IPS-20b (cell line): ENCODE measurements at regions not wholly inside any gene's neighbourhood (a gene's known extent, or its start where the extent isn't known, plus 50 kb on each side); places are given as distances from the start of the nearest gene placed in this dataset.
"Not testable (repeated sequence)": the region's sequence is repeated elsewhere in the genome, so short reads cannot be mapped to it uniquely, and the experiment has no call there.

Experiments
- H3K27ac ChIP-seq: one replicate; pipeline ENCODE4 v1.5.1; 2013; ENCODE audit warnings: low read length
- H3K27me3 ChIP-seq: 2 replicates; pipeline ENCODE4 v1.6.1; 2013; ENCODE audit warnings: mild to moderate bottlenecking, low read length, inconsistent platforms; ENCODE audit not compliant: insufficient read depth
- H3K36me3 ChIP-seq: 2 replicates; pipeline ENCODE4 v1.6.1; 2013; ENCODE audit warnings: low read depth, mild to moderate bottlenecking, inconsistent platforms, low read length, moderate library complexity; ENCODE audit not compliant: insufficient read depth
- H3K4me1 ChIP-seq: 2 replicates; pipeline ENCODE4 v1.6.1; 2013; ENCODE audit warnings: mild to moderate bottlenecking, control low read depth, inconsistent platforms, low read length, moderate library complexity; ENCODE audit not compliant: insufficient read depth
- H3K4me3 ChIP-seq: 2 replicates; pipeline ENCODE4 v1.5.1; 2013; ENCODE audit warnings: mild to moderate bottlenecking, low read length, inconsistent platforms
- H3K9ac ChIP-seq: 2 replicates; pipeline ENCODE4 v1.6.1; 2013; ENCODE audit warnings: low read depth, mild to moderate bottlenecking, inconsistent platforms, low read length, moderate library complexity
- H3K9me3 ChIP-seq: 2 replicates; pipeline ENCODE4 v1.6.1; 2013; ENCODE audit warnings: mild to moderate bottlenecking, low read depth, low read length, inconsistent platforms; ENCODE audit not compliant: insufficient read depth

- no peak overlapping the region for H3K27ac ChIP-seq
- H3K4me3 ChIP-seq, result no peak overlapping the region
- peaks cover 83% of the 10 kb centered on the region for H3K9me3 ChIP-seq
- no peaks in the 10 kb centered on the region for H3K4me1 ChIP-seq
- no peaks in the 10 kb centered on the region for H3K36me3 ChIP-seq
- H3K9ac ChIP-seq, result no peak overlapping the region
- no peaks in the 10 kb centered on the region for H3K27me3 ChIP-seq
These were observed 102.3 kb downstream of the ALG10 start for GRCh38 chr12:34124608-34125007.

GRCh38 chr12:34126239-34126641, 103.9 kb downstream of the ALG10 start:
- H3K9me3 ChIP-seq, result peaks cover 80% of the 10 kb centered on the region
- no peaks in the 10 kb centered on the region for H3K27me3 ChIP-seq
- no peak overlapping the region for H3K4me3 ChIP-seq
- no peaks in the 10 kb centered on the region for H3K36me3 ChIP-seq
- H3K9ac ChIP-seq, result no peak overlapping the region
- no peak overlapping the region for H3K27ac ChIP-seq
- H3K4me1 ChIP-seq, result no peaks in the 10 kb centered on the region

GRCh38 chr12:34126805-34127204, 104.5 kb downstream of the ALG10 start:
- Histone ChIP-seq H3K9ac (no peak overlapping the region), H3K27me3 (no peaks in the 10 kb centered on the region), H3K36me3 (no peaks in the 10 kb centered on the region), H3K4me3 (no peak overlapping the region), H3K4me1 (no peaks in the 10 kb centered on the region), H3K9me3 (peaks cover 80% of the 10 kb centered on the region), H3K27ac (no peak overlapping the region)

- H3K36me3 ChIP-seq, H3K27ac ChIP-seq, H3K4me1 ChIP-seq, H3K9ac ChIP-seq, H3K4me3 ChIP-seq, H3K27me3 ChIP-seq: not testable (repeated sequence)
- peaks cover 79% of the 10 kb centered on the region for H3K9me3 ChIP-seq
These were observed 105.1 kb downstream of the ALG10 start for GRCh38 chr12:34127379-34127778.

GRCh38 chr12:34142430-34142829, 120.1 kb downstream of the ALG10 start:
- no peaks in the 10 kb centered on the region for H3K27me3 ChIP-seq
- no peaks in the 10 kb centered on the region for H3K36me3 ChIP-seq
- no peak overlapping the region for H3K9ac ChIP-seq
- peaks cover 64% of the 10 kb centered on the region for H3K9me3 ChIP-seq
- H3K4me1 ChIP-seq, result no peaks in the 10 kb centered on the region
- no peak overlapping the region for H3K4me3 ChIP-seq
- H3K27ac ChIP-seq, result no peak overlapping the region

- Histone ChIP-seq H3K9me3 (peaks cover 94% of the 10 kb centered on the region), H3K9ac (no peak overlapping the region), H3K36me3 (no peaks in the 10 kb centered on the region), H3K27me3 (no peaks in the 10 kb centered on the region), H3K4me3 (no peak overlapping the region), H3K4me1 (no peaks in the 10 kb centered on the region), H3K27ac (no peak overlapping the region)
These were observed 128.7 kb downstream of the ALG10 start for GRCh38 chr12:34151019-34151418.

- Histone ChIP-seq H3K27me3 (no peaks in the 10 kb centered on the region), H3K4me3 (no peak overlapping the region), H3K4me1 (no peaks in the 10 kb centered on the region), H3K9me3 (peaks cover 95% of the 10 kb centered on the region), H3K9ac (no peak overlapping the region), H3K27ac (no peak overlapping the region), H3K36me3 (no peaks in the 10 kb centered on the region)
These were observed 141.1 kb downstream of the ALG10 start for GRCh38 chr12:34163443-34163842.

GRCh38 chr12:34166427-34167060, 144.2 kb downstream of the ALG10 start:
- H3K4me3 ChIP-seq, result no peak overlapping the region
- H3K4me1 ChIP-seq, result no peaks in the 10 kb centered on the region
- H3K9me3 ChIP-seq, result peaks cover 97% of the 10 kb centered on the region
- no peak overlapping the region for H3K27ac ChIP-seq
- no peaks in the 10 kb centered on the region for H3K27me3 ChIP-seq
- no peak overlapping the region for H3K9ac ChIP-seq
- no peaks in the 10 kb centered on the region for H3K36me3 ChIP-seq

GRCh38 chr12:34168507-34168906, 146.2 kb downstream of the ALG10 start:
- H3K9me3 ChIP-seq, result peaks cover 98% of the 10 kb centered on the region
- not testable (repeated sequence) for H3K27me3 ChIP-seq, H3K27ac ChIP-seq, H3K4me1 ChIP-seq, H3K4me3 ChIP-seq, H3K9ac ChIP-seq, H3K36me3 ChIP-seq

GRCh38 chr12:34186492-34186891, 164.2 kb downstream of the ALG10 start:
- peaks cover 95% of the 10 kb centered on the region for H3K9me3 ChIP-seq
- no peaks in the 10 kb centered on the region for H3K36me3 ChIP-seq
- H3K9ac ChIP-seq, result no peak overlapping the region
- no peak overlapping the region for H3K27ac ChIP-seq
- H3K4me3 ChIP-seq, result no peak overlapping the region; the same call in 1 of the 2 replicates
- H3K27me3 ChIP-seq, result no peaks in the 10 kb centered on the region
- no peaks in the 10 kb centered on the region for H3K4me1 ChIP-seq

GRCh38 chr12:34188974-34189373, 166.7 kb downstream of the ALG10 start:
- no peaks in the 10 kb centered on the region for H3K36me3 ChIP-seq
- H3K9ac ChIP-seq, result no peak overlapping the region
- H3K4me3 ChIP-seq, result no peak overlapping the region
- H3K4me1 ChIP-seq, result no peaks in the 10 kb centered on the region
- H3K27ac ChIP-seq, result no peak overlapping the region
- peaks cover 95% of the 10 kb centered on the region for H3K9me3 ChIP-seq
- H3K27me3 ChIP-seq, result no peaks in the 10 kb centered on the region

GRCh38 chr12:34190054-34190453, 167.8 kb downstream of the ALG10 start:
- Histone ChIP-seq H3K9ac (no peak overlapping the region), H3K36me3 (no peaks in the 10 kb centered on the region), H3K27me3 (no peaks in the 10 kb centered on the region), H3K4me3 (no peak overlapping the region), H3K27ac (no peak overlapping the region), H3K4me1 (no peaks in the 10 kb centered on the region), H3K9me3 (peaks cover 94% of the 10 kb centered on the region)
